H9 (cell line): ENCODE measurements at regions not wholly inside any gene's neighbourhood (a gene's known extent, or its start where the extent isn't known, plus 50 kb on each side); places are given as distances from the start of the nearest gene placed in this dataset.

Experiments used
- DNase-seq: peaks from one replicate; pipeline ENCODE4 v3.0.0-alpha.2; 2017
- H2AFZ ChIP-seq: one replicate; pipeline ENCODE4 v1.6.1; 2013; ENCODE audit warnings: mild to moderate bottlenecking, low read length, control low read depth, moderate library complexity
- H2AK5ac ChIP-seq: 2 replicates; pipeline ENCODE4 v1.6.1; 2013; ENCODE audit warnings: low read length, control low read depth, mixed read lengths; ENCODE audit not compliant: insufficient read length
- H2BK120ac ChIP-seq: one replicate; pipeline ENCODE4 v1.6.1; 2013; ENCODE audit warnings: low read depth, mild to moderate bottlenecking, low read length, control low read depth, inconsistent platforms; ENCODE audit not compliant: poor library complexity, severe bottlenecking
- H2BK12ac ChIP-seq: 2 replicates; pipeline ENCODE4 v1.6.1; 2013; ENCODE audit warnings: low read length, control low read depth, mixed read lengths, low read depth; ENCODE audit not compliant: insufficient read length
- H2BK15ac ChIP-seq: 2 replicates; pipeline ENCODE4 v1.6.1; 2013; ENCODE audit warnings: low read depth, low read length, control low read depth
- H2BK20ac ChIP-seq: one replicate; pipeline ENCODE4 v1.6.1; 2013; ENCODE audit warnings: low read depth, mild to moderate bottlenecking, low read length, control low read depth, inconsistent platforms; ENCODE audit not compliant: poor library complexity, severe bottlenecking
- H2BK5ac ChIP-seq: 2 replicates; pipeline ENCODE4 v1.6.1; 2013; ENCODE audit warnings: low read length, control low read depth, mixed read lengths; ENCODE audit not compliant: insufficient read length
- H3K14ac ChIP-seq: 2 replicates; pipeline ENCODE4 v1.6.1; 2013; ENCODE audit warnings: low read length, control low read depth; ENCODE audit not compliant: insufficient read depth
- H3K18ac ChIP-seq: 2 replicates; pipeline ENCODE4 v1.6.1; 2013; ENCODE audit warnings: low read depth, mild to moderate bottlenecking, mixed read lengths, low read length, control low read depth; ENCODE audit not compliant: insufficient read length
- H3K23ac ChIP-seq: 2 replicates; pipeline ENCODE4 v1.6.1; 2013; ENCODE audit warnings: low read length, control low read depth, mixed read lengths, low read depth; ENCODE audit not compliant: insufficient read length
- H3K23me2 ChIP-seq: 2 replicates; pipeline ENCODE4 v1.6.1; 2013; ENCODE audit warnings: low read depth, mild to moderate bottlenecking, mixed read lengths, low read length, control low read depth; ENCODE audit not compliant: insufficient read length, poor library complexity, severe bottlenecking
- H3K27ac ChIP-seq: 2 replicates; pipeline ENCODE4 v1.5.1; 2013; ENCODE audit warnings: low read length, control low read depth, mixed read lengths, low read depth; ENCODE audit not compliant: insufficient read length
- H3K27me3 ChIP-seq: 2 replicates; pipeline ENCODE4 v1.6.1; 2013; ENCODE audit warnings: low read length, control low read depth, inconsistent platforms; ENCODE audit not compliant: insufficient read depth
- H3K4ac ChIP-seq: 2 replicates; pipeline ENCODE4 v1.6.1; 2013; ENCODE audit warnings: low read depth, mild to moderate bottlenecking, control low read depth, inconsistent platforms, low read length, moderate library complexity
- H3K4me1 ChIP-seq: 2 replicates; pipeline ENCODE4 v1.6.1; 2013; ENCODE audit warnings: low read length, control low read depth, inconsistent platforms; ENCODE audit not compliant: insufficient read depth
- H3K4me2 ChIP-seq: 2 replicates; pipeline ENCODE4 v1.6.1; 2013; ENCODE audit warnings: low read length, control low read depth, mixed read lengths; ENCODE audit not compliant: insufficient read length, insufficient read depth
- H3K56ac ChIP-seq: 2 replicates; pipeline ENCODE4 v1.6.1; 2013; ENCODE audit warnings: low read depth, mild to moderate bottlenecking, mixed read lengths, low read length, control low read depth; ENCODE audit not compliant: insufficient read length
- H3K79me1 ChIP-seq: 2 replicates; pipeline ENCODE4 v1.6.1; 2013; ENCODE audit warnings: low read depth, mild to moderate bottlenecking, moderate library complexity, low read length, control low read depth, inconsistent platforms; ENCODE audit not compliant: insufficient read depth, poor library complexity, severe bottlenecking
- H3K79me2 ChIP-seq: 2 replicates; pipeline ENCODE4 v1.6.1; 2013; ENCODE audit warnings: low read length, control low read depth, inconsistent platforms; ENCODE audit not compliant: insufficient read depth
- H3K9ac ChIP-seq: 2 replicates; pipeline ENCODE4 v1.6.1; 2013; ENCODE audit warnings: low read length, control low read depth, mixed read lengths; ENCODE audit not compliant: insufficient read length; ENCODE audit errors: extremely low read depth
- H3K9me3 ChIP-seq: one replicate; pipeline ENCODE4 v1.6.1; 2013; ENCODE audit warnings: low read depth, low read length, inconsistent platforms; ENCODE audit not compliant: control insufficient read depth
- H3T11ph ChIP-seq: one replicate; pipeline ENCODE4 v1.6.1; 2013; ENCODE audit warnings: mild to moderate bottlenecking, low read length, control low read depth, inconsistent platforms
- H4K20me1 ChIP-seq: one replicate; pipeline ENCODE4 v1.6.1; 2013; ENCODE audit not compliant: control insufficient read depth, insufficient read length, insufficient read depth
- H4K5ac ChIP-seq: 2 replicates; pipeline ENCODE4 v1.6.1; 2013; ENCODE audit warnings: low read depth, mild to moderate bottlenecking, mixed read lengths, low read length, control low read depth; ENCODE audit not compliant: insufficient read length
- H4K8ac ChIP-seq: replicated peaks from 2 replicates; pipeline ENCODE4 v1.6.1; 2013; ENCODE audit warnings: low read length, control low read depth, mixed read lengths, low read depth; ENCODE audit not compliant: insufficient read length
- H4K91ac ChIP-seq: 2 replicates; pipeline ENCODE4 v1.6.1; 2013; ENCODE audit warnings: low read depth, mild to moderate bottlenecking, moderate library complexity, mixed read lengths, low read length, control low read depth; ENCODE audit not compliant: insufficient read length
- H3K27ac Mint-ChIP-seq, 3 experiments: 2 replicates in 2 of 3; 3 replicates in 1 of 3; pipeline ENCODE4 v1.8.0; 2020 to 2021; ENCODE audit warnings: mixed read lengths in 3 of 3, mild to moderate bottlenecking in 1 of 3, moderate library complexity in 1 of 3
- H3K27me3 Mint-ChIP-seq: 2 replicates; pipeline ENCODE4 v1.8.0; 2021; ENCODE audit warnings: low read depth, mild to moderate bottlenecking, moderate library complexity, mixed read lengths
- H3K36me3 Mint-ChIP-seq, 3 experiments: 2 replicates in 2 of 3; 3 replicates in 1 of 3; pipeline ENCODE4 v1.8.0; 2020 to 2021; ENCODE audit warnings: low read depth in 3 of 3, mixed read lengths in 3 of 3; ENCODE audit not compliant: insufficient read depth in 1 of 3
- H3K4me1 Mint-ChIP-seq, 2 experiments: 2 replicates each; pipeline ENCODE4 v1.8.0; 2020; ENCODE audit warnings: mixed read lengths in 2 of 2
- H3K4me3 Mint-ChIP-seq, 2 experiments: 2 replicates in 1 of 2; 3 replicates in 1 of 2; pipeline ENCODE4 v1.8.0; 2020 to 2021; ENCODE audit warnings: mild to moderate bottlenecking in 2 of 2, mixed read lengths in 2 of 2, moderate library complexity in 1 of 2
- H3K9me3 Mint-ChIP-seq, 2 experiments: 2 replicates in 1 of 2; 3 replicates in 1 of 2; pipeline ENCODE4 v1.8.0; 2020; ENCODE audit warnings: mild to moderate bottlenecking in 2 of 2, mixed read lengths in 2 of 2, moderate library complexity in 1 of 2
- CTCF ChIP-seq: fragments of 200-600 bp; sonication (generic); conservative IDR thresholded peaks from 3 replicates; pipeline ENCODE4 v1.8.0; 2021; ENCODE audit warnings: antibody characterized with exemption, mild to moderate bottlenecking
- WGBS: extraction: QIAGEN DNeasy Blood & Tissue Kit; methylation state at CpG from one replicate; pipeline ENCODE4 v1.1.7; 2013; ENCODE audit warnings: missing lambda C conversion rate, low lambda C conversion rate, mixed read lengths; ENCODE audit not compliant: insufficient read length; ENCODE audit errors: extremely low coverage; 5-methylcytosine and 5-hydroxymethylcytosine counted together

GRCh38 chr4:96097693-96098092 lies 257.8 kb downstream of the PDHA2 start:
- no peak for DNase-seq
- Histone ChIP-seq H2BK5ac (no peak overlapping the region), H2BK20ac (no peak overlapping the region), H4K20me1 (no peaks in the 10 kb centered on the region), H3K18ac (no peak overlapping the region), H3K4ac (no peak overlapping the region), H3K27ac (no peak overlapping the region), H3T11ph (no peak overlapping the region), H3K79me2 (no peaks in the 10 kb centered on the region), H2AK5ac (no peak overlapping the region), H4K8ac (no peak overlapping the region), H3K4me1 (no peaks in the 10 kb centered on the region), H3K56ac (no peak overlapping the region), H3K9me3 (no peaks in the 10 kb centered on the region), H4K5ac (no peak overlapping the region), H3K9ac (no peak overlapping the region), H2BK15ac (no peak overlapping the region), H3K79me1 (no peaks in the 10 kb centered on the region), H2BK120ac (no peak overlapping the region), H3K27me3 (no peaks in the 10 kb centered on the region), H3K4me2 (no peak overlapping the region), H2BK12ac (no peak overlapping the region), H4K91ac (no peak overlapping the region), H3K23ac (no peak overlapping the region), H3K14ac (no peak overlapping the region), H3K23me2 (no peaks in the 10 kb centered on the region), H2AFZ (no peak overlapping the region)
- Mint-ChIP-seq H3K4me1 (peaks cover 6 to 10% of the 10 kb centered on the region in 2 experiments), H3K27ac (no peak overlapping the region), H3K27me3 (no peaks in the 10 kb centered on the region; the same call in 1 of the 2 replicates), H3K4me3 (no peak overlapping the region), H3K36me3 (peaks cover 0 to 3% (median 0%) of the 10 kb centered on the region in 3 experiments; a peak in 3 of 7 replicates), H3K9me3 (peaks cover 0 to 6% of the 10 kb centered on the region in 2 experiments; a peak in 3 of 5 replicates)
- no CpG with 5 or more reads among the region's 1 CpG for WGBS
- no peak for TF ChIP-seq CTCF
